Heart left ventricle (tissue), 13 donors: ENCODE measurements at regions not wholly inside any gene's neighbourhood (a gene's known extent, or its start where the extent isn't known, plus 50 kb on each side); places are given as distances from the start of the nearest gene placed in this dataset.

ENCODE experiments used
- CTCF ChIP-seq, 12 donors: fragments of 200-600 bp; sonication (generic) in 4 of 12; IDR thresholded peaks; one replicate each; pipeline versions ENCODE4 v1.5.0 to v1.8.0; 2018 to 2022; ENCODE audit warnings: antibody characterized with exemption in 12 of 12, mild to moderate bottlenecking in 5 of 12
- POLR2A ChIP-seq, 2 donors: fragments of 450-650 bp; IDR thresholded peaks; one replicate each; pipeline ENCODE4 v1.6.1; 2017; ENCODE audit warnings: antibody characterized with exemption in 2 of 2, mild to moderate bottlenecking in 2 of 2, moderate library complexity in 2 of 2
- donor health status: ischemic (EF 13 %, LVEDD 7.1; RV severe dilation, severe dysfunction).
- donor health status: DM: no; HTN: yes; CAD: no.
- donor health status: DM: no; HTN: no; CAD: no.
- donor health status: ischemic (EF 25% LVEDD 6.9; RV normal size, moderate dysfunction).
- donor health status: ischemic (EF 25% LVEDD 5.7; RV mildly dilated, moderate dysfunction).
- donor health status: ischemic (EF 35%, LVEDD 5.7; RV mildly dilated, moderate dysfunction).
- donor health status: nonischemic (EF 11% LVEDD 7.7; RV severe dilation, severe dysfunction).
- donor health status: DM: yes; HTN: yes; CAD: no.
- donor health status: PGD.
- donor health status: ischemic (EF 29% LVEDD 5.4; RV normal size, mild dysfunction).
- donor health status: nonischemic (EF 23%, LVEDD 6.1; RV moderate dilation, normal function).

GRCh38 chr9:90385146-90385545, 257.5 kb downstream of the DIRAS2 start:
- no peak for TF ChIP-seq CTCF (IDR thresholded peaks at IDR 0.05)
- no peak for TF ChIP-seq POLR2A (IDR thresholded peaks at IDR 0.05)
